ENCODE measurements at regions not wholly inside any gene's neighbourhood (a gene's known extent, or its start where the extent isn't known, plus 50 kb on each side); places are given as distances from the start of the nearest gene placed in this dataset.

DNA sequence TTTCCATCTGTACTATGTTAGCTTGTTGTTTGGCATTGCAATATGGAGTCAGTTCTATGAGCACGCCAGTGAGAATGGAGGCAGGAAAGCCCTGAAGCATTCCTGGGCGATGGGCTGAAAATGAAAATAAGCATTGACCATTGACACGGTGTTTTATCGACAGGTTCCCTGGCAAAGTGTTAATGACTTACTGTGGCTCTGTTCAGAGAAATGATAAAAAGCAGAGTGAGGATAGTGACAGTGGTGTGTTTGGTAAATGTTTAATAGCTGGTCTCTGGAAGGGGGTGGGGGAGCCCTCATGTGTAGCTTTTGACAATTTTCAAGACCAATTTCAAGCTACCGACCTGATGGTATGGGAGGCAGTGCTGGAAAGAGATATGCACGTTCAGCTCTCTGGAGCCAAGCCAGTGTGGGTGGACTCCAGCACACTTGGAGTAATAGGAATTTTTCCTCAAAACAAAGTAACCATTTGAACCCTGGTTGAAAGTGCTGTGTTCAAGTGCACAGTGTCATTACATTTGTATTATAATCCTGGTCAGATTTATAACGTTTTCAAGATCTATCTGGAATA lies 341.7 kb upstream of the ROBO2 start:
- H3K27ac ChIP-seq (ENCODE audit: extremely low read depth, low read depth, low read length), result no peak overlapping the region
- no peak overlapping the region for H3K4me3 ChIP-seq (ENCODE audit: low read depth, low read length)
- POLR2A ChIA-PET, result no interaction called here
- H3K4me1 ChIP-seq (ENCODE audit: control insufficient read depth, insufficient read depth, low read length), result no peaks in the 10 kb centered on the region
- CTCF ChIA-PET, result interaction anchor here (0.6 kb wide), 1 partner anchor 439 kb away, joined by 3 read pairs; no protein-coding TSS in a partner anchor
- no peaks in the 10 kb centered on the region for H3K36me3 ChIP-seq (ENCODE audit: control insufficient read depth in 2 of 2, insufficient read depth in 1 of 2, low read length in 2 of 2)
- H3K9me3 ChIP-seq (ENCODE audit: control insufficient read depth, insufficient read depth, low read depth, low read length), result no peaks in the 10 kb centered on the region
- no peak for TF ChIP-seq ZNF560 (tag by site-specific recombination; IDR thresholded peaks at IDR 0.05; ENCODE audit: borderline replicate concordance)
- no peak for TF ChIP-seq MZF1 (tag by site-specific recombination; IDR thresholded peaks at IDR 0.05; ENCODE audit: borderline replicate concordance)
- no peak for TF ChIP-seq ZNF670 (tag by site-specific recombination; IDR thresholded peaks at IDR 0.05; ENCODE audit: low read depth)
- TF ChIP-seq, protein P1, sequence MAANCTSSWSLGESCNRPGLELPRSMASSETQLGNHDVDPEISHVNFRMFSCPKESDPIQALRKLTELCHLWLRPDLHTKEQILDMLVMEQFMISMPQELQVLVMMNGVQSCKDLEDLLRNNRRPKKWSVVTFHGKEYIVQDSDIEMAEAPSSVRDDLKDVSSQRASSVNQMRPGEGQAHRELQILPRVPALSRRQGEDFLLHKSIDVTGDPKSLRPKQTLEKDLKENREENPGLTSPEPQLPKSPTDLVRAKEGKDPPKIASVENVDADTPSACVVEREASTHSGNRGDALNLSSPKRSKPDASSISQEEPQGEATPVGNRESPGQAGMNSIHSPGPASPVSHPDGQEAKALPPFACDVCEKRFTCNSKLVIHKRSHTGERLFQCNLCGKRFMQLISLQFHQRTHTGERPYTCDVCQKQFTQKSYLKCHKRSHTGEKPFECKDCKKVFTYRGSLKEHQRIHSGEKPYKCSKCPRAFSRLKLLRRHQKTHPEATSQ (tag by site-specific recombination; IDR thresholded peaks at IDR 0.05), result no peak
- TF ChIP-seq ZNF785 (tag by site-specific recombination; IDR thresholded peaks at IDR 0.05), result no peak
- TF ChIP-seq KLF7 (tag by site-specific recombination; IDR thresholded peaks at IDR 0.05; ENCODE audit: borderline replicate concordance), result no peak
- TF ChIP-seq SP7 (tag by site-specific recombination; IDR thresholded peaks at IDR 0.05), result no peak
- no peak for TF ChIP-seq ZNF112 (tag by site-specific recombination; IDR thresholded peaks at IDR 0.05)
- no peak for TF ChIP-seq ZNF140 (tag by site-specific recombination; IDR thresholded peaks at IDR 0.05)
- TF ChIP-seq OSR2 (tag by site-specific recombination; IDR thresholded peaks at IDR 0.05), result no peak

DNA sequence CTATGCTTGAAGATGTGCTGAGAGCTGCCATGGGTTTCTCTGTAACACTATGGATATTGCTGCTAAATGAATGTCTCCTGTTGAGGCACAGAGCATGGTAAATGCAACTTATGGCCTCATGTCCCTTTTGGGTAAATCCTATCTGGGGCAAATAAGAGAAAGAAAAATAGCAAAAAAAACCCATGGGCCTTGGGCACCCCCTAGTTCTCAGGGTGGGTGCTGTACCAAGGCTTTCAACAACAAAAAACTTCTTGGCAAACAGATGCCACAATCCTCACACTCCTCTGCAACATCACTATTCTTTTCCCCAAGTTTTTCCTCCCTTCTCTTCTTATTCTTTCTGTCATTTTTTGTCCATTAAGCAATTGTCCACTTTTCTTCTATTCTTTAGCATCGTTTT lies 340.1 kb upstream of the ROBO2 start:
- Histone ChIP-seq H3K36me3 (ENCODE audit: control insufficient read depth in 2 of 2, insufficient read depth in 1 of 2, low read length in 2 of 2) (no peaks in the 10 kb centered on the region), H3K4me1 (ENCODE audit: control insufficient read depth, insufficient read depth, low read length) (no peaks in the 10 kb centered on the region), H3K9me3 (ENCODE audit: control insufficient read depth, insufficient read depth, low read depth, low read length) (no peaks in the 10 kb centered on the region), H3K4me3 (ENCODE audit: low read depth, low read length) (no peak overlapping the region), H3K27ac (ENCODE audit: extremely low read depth, low read depth, low read length) (no peak overlapping the region)
- ChIA-PET POLR2A (no interaction called here), CTCF (no interaction called here)
- TF ChIP-seq, protein P2, sequence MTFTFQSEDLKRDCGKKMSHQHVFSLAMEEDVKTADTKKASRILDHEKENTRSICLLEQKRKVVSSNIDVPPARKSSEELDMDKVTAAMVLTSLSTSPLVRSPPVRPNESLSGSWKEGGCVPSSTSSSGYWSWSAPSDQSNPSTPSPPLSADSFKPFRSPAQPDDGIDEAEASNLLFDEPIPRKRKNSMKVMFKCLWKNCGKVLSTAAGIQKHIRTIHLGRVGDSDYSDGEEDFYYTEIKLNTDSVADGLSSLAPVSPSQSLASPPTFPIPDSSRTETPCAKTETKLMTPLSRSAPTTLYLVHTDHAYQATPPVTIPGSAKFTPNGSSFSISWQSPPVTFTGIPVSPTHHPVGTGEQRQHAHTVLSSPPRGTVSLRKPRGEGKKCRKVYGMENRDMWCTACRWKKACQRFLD (tag by site-specific recombination; IDR thresholded peaks at IDR 0.05), result no peak
- TF ChIP-seq ZNF2 (tag by site-specific recombination; IDR thresholded peaks at IDR 0.05) (no peak), KLF10 (tag by site-specific recombination; IDR thresholded peaks at IDR 0.05) (no peak), ZNF776 (tag by site-specific recombination; IDR thresholded peaks at IDR 0.05; ENCODE audit: borderline replicate concordance) (no peak), FEZF1 (tag by site-specific recombination; IDR thresholded peaks at IDR 0.05) (no peak), ZNF555 (tag by site-specific recombination; conservative IDR thresholded peaks at IDR 0.05) (no peak), REPIN1 (tag by site-specific recombination; IDR thresholded peaks at IDR 0.05; ENCODE audit: low read depth) (no peak), SP3 (tag by site-specific recombination; IDR thresholded peaks at IDR 0.05) (no peak), ZNF146 (tag by site-specific recombination; IDR thresholded peaks at IDR 0.05) (no peak), ZNF366 (tag by site-specific recombination; conservative IDR thresholded peaks at IDR 0.05) (no peak), ZBTB17 (tag by site-specific recombination; IDR thresholded peaks at IDR 0.05) (no peak)
- TF ChIP-seq, protein P3, sequence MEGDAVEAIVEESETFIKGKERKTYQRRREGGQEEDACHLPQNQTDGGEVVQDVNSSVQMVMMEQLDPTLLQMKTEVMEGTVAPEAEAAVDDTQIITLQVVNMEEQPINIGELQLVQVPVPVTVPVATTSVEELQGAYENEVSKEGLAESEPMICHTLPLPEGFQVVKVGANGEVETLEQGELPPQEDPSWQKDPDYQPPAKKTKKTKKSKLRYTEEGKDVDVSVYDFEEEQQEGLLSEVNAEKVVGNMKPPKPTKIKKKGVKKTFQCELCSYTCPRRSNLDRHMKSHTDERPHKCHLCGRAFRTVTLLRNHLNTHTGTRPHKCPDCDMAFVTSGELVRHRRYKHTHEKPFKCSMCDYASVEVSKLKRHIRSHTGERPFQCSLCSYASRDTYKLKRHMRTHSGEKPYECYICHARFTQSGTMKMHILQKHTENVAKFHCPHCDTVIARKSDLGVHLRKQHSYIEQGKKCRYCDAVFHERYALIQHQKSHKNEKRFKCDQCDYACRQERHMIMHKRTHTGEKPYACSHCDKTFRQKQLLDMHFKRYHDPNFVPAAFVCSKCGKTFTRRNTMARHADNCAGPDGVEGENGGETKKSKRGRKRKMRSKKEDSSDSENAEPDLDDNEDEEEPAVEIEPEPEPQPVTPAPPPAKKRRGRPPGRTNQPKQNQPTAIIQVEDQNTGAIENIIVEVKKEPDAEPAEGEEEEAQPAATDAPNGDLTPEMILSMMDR (tag by site-specific recombination; IDR thresholded peaks at IDR 0.05), result no peak
- TF ChIP-seq, protein P4, sequence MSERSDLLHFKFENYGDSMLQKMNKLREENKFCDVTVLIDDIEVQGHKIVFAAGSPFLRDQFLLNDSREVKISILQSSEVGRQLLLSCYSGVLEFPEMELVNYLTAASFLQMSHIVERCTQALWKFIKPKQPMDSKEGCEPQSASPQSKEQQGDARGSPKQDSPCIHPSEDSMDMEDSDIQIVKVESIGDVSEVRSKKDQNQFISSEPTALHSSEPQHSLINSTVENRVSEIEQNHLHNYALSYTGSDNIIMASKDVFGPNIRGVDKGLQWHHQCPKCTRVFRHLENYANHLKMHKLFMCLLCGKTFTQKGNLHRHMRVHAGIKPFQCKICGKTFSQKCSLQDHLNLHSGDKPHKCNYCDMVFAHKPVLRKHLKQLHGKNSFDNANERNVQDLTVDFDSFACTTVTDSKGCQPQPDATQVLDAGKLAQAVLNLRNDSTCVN (tag by site-specific recombination; optimal IDR thresholded peaks at IDR 0.05), result no peak
